ENCODE measurements at regions not wholly inside any gene's neighbourhood (a gene's known extent, or its start where the extent isn't known, plus 50 kb on each side); places are given as distances from the start of the nearest gene placed in this dataset.

DNA sequence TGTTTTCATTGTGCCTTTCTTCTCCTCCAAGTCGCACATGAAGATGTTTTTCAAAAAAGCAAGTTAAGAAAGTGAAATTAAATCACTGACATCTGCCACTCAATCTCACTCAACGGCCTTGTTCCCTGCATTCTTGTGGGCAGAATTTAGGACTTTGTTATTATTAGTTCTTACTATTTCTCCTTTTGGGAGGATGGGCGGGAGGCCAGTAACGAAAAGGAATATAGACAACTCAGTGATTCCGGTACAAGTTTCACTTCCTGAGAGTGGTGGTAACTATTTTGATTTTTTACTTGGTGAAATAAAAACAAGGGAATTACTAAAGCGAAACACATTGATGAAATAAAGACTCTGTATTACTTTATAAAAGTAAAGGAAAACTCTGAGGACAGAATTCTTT lies 231.9 kb upstream of the HABP2 start:
- TF ChIP-seq, protein P1, sequence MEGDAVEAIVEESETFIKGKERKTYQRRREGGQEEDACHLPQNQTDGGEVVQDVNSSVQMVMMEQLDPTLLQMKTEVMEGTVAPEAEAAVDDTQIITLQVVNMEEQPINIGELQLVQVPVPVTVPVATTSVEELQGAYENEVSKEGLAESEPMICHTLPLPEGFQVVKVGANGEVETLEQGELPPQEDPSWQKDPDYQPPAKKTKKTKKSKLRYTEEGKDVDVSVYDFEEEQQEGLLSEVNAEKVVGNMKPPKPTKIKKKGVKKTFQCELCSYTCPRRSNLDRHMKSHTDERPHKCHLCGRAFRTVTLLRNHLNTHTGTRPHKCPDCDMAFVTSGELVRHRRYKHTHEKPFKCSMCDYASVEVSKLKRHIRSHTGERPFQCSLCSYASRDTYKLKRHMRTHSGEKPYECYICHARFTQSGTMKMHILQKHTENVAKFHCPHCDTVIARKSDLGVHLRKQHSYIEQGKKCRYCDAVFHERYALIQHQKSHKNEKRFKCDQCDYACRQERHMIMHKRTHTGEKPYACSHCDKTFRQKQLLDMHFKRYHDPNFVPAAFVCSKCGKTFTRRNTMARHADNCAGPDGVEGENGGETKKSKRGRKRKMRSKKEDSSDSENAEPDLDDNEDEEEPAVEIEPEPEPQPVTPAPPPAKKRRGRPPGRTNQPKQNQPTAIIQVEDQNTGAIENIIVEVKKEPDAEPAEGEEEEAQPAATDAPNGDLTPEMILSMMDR (IDR thresholded peaks at IDR 0.05; ENCODE audit: control insufficient read depth, insufficient read depth, low read depth, low read length, missing control alignments), result no peak
- DNase-seq (ENCODE audit: low read depth), result no peak

DNA sequence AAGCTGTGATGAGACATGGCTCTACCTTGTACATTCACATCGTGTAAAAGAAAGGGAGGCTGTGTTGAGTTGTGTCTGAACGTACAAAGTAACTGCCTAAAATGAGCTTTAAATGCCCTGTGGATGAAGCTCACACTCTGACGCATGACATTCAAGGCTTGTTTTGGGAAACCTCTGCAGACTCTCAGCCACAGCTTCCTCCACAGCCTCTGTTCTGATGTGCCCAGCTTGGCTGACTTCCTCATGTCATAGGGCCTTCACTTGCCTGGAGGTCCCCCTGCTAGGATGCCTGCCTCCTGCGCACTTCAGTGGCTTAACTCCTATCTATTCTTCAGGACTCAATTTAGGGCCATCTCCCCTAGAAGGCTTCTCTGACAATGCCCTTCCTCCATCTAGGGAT lies 230.0 kb upstream of the HABP2 start:
- no peak overlapping the region for H3K4me3 ChIP-seq (ENCODE audit: control insufficient read depth, low read depth, low read length)
- TF ChIP-seq, protein P1 (IDR thresholded peaks at IDR 0.05; ENCODE audit: control insufficient read depth, insufficient read depth, low read depth, low read length, missing control alignments), result no peak
- DNase-seq (ENCODE audit: low read depth), result no peak

More for the DNA sequence above, 231.9 kb upstream of the HABP2 start:
- no peak overlapping the region for H3K4me3 ChIP-seq (ENCODE audit: control insufficient read depth, low read depth, low read length)

DNA sequence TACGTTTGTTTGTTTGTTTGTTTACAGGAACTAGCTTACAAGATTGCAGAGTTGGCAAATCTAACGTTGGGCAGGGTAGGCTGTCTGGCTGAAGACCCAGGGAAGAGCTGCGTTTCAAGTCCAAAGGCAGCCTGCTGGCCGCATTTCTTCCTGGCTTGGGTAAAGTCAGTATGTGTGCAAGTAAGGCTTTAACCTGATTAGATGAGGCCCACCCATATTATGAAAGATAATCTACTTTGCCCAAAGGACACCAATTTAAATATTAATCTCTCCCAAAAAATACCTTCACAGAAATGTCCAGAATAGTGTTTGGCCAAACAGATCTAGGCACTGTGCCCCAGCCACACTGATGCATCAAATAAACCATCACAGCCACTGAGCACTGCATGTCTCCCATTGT lies 228.9 kb upstream of the HABP2 start:
- H3K4me3 ChIP-seq (ENCODE audit: control insufficient read depth, low read depth, low read length), result no peak overlapping the region
- no peak for DNase-seq (ENCODE audit: low read depth)
- TF ChIP-seq, protein P1 (IDR thresholded peaks at IDR 0.05; ENCODE audit: control insufficient read depth, insufficient read depth, low read depth, low read length, missing control alignments), result no peak

DNA sequence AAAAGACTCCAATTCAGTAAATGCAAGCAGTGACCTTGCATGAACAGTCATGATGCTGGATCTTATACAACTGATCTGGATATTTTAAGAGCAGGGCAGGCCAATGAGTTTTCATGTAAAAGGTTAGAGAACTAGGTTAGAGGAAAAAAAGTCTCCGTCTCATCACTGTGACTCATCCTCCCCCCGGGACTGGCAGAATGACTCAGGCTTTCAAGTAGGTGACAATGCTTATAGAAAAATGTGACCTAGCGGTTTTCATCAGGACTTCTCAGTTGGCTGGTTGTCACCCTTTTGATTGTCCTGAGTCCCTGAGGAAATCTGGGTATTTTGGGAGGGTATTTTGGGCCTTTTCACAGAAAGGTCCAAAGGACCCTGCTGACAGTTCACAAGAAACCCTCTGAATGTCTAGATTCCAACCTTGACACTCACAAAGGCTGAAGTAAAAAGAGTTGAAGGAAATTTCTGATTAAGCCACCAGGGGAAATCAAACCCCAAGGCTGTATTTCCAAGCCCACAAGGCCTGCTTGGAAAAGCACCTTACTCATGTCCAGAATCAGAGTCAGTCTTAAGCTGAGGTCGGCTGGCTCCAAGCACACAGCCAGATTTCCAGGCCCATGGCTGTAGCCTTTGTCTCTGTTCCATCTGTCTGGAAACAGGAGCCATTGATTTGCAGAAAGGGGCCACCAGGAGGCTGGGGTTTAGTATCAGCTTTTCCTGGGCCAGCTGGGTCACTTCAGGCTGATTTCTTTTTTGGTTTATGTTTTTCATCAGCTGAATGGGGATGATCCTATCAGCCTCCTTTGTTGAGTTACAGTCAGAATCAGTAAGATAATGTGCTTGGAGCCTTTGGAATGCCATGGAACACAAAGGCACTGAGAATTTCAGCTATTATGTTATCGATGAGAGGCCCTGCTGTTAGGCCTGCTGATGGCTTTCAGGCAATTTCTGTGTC lies 226.4 kb upstream of the HABP2 start:
- peak; percentile 73 for DNase-seq (ENCODE audit: low read depth)
- H3K4me3 ChIP-seq (ENCODE audit: control insufficient read depth, low read depth, low read length), result no peak overlapping the region
- TF ChIP-seq, protein P1 (IDR thresholded peaks at IDR 0.05; ENCODE audit: control insufficient read depth, insufficient read depth, low read depth, low read length, missing control alignments), result peak; percentile 49

DNA sequence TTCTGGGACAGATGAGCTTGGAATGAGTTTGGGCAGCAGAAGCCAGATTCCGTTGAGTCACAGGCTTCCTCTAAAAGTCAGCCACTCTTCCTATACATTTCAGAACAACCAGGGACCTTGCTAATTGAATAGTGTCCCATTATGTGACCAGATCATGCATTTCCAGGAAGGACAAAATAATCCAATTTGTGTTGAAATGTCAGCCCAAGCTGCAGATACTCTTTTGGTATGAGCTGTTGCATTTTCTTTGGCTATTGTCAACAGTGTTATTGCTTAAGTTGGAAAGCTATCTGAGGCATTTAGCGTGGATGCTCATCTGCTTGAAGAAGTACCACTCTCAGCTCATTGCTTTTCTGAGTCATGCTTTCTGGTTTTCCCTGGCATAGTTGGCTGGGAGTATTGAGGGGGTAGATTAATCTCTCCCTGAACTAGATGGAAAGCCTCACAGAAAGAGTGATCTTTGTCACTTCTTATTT lies 223.7 kb upstream of the HABP2 start:
- TF ChIP-seq, protein P1 (IDR thresholded peaks at IDR 0.05; ENCODE audit: control insufficient read depth, insufficient read depth, low read depth, low read length, missing control alignments), result no peak
- peak; percentile 77 for DNase-seq (ENCODE audit: low read depth)
- H3K4me3 ChIP-seq (ENCODE audit: control insufficient read depth, low read depth, low read length), result no peak overlapping the region

DNA sequence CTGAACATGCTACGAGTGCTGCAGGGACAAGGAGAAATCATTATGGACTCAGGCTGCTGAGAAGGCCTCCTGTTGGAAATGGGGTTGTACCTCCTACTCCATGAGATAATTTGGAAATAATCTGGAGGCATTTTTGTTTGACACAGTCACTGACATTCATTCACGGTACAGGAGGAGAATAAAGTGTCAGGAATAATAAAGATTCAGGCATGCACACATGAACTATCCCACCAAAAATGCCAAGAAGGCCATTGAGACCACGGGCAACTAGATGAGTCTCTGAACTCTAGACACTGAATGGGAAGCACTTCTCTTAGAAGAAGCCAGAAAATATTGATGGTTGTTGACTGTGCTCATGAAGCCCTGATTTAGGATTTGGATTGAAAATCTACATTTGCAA lies 220.9 kb upstream of the HABP2 start:
- DNase-seq (ENCODE audit: low read depth), result no peak
- no peak overlapping the region for H3K4me3 ChIP-seq (ENCODE audit: control insufficient read depth, low read depth, low read length)
- TF ChIP-seq, protein P1 (IDR thresholded peaks at IDR 0.05; ENCODE audit: control insufficient read depth, insufficient read depth, low read depth, low read length, missing control alignments), result no peak

All from AG09309 (cell line).